LNCAP (cell line): ENCODE measurements at regions not wholly inside any gene's neighbourhood (a gene's known extent, or its start where the extent isn't known, plus 50 kb on each side); places are given as distances from the start of the nearest gene placed in this dataset.

ENCODE experiments used
- CTCF ChIP-seq: fragments of 450-650 bp; IDR thresholded peaks from 2 replicates; pipeline ENCODE4 v1.5.1; 2017; ENCODE audit warnings: mild to moderate bottlenecking

GRCh38 chr1:187514110-187514509 is 685.4 kb downstream of the PLA2G4A start:
- TF ChIP-seq CTCF = no peak

- no peak for TF ChIP-seq CTCF
Observed at GRCh38 chr1:187516874-187517273, 688.1 kb downstream of the PLA2G4A start.

- TF ChIP-seq CTCF = no peak
Observed at GRCh38 chr1:187517546-187517945, 688.8 kb downstream of the PLA2G4A start.

DNA sequence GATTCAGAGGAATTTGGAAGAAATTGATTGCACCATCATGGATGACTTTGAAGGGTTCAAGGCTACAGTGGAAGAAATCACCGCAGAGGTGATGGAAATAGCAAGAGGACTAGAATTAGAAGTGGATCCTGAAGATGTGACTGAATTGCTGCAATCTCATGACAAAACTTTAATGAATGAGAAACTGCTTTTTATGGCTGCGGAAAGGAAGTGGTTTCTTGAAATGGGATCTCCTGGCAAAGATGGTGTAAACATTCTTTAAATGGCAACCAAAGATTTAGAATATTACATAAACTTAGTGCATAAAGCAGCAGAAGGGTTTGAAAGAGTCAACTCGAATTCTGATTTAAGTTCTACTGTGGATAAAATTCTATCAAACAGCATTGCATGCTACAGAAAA is 698.6 kb downstream of the PLA2G4A start:
- no peak for TF ChIP-seq CTCF

DNA sequence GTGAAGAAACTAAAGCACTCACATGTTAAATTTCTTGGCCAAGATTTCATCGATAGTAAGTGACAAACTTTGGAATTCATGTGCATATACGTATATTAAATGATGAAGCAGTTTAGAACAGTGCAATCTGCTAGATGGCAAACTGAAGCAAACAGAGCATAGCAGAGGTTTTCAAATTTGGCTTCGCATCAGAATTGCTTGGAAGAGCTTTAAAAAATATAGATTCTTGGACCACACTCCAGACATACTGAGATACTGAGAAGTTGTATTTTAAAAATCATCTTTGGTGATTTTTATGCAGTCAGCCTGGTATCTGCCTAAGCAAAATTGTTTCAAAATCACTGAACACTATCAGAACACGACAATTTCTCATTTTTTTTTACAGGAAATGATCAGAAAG is 709.2 kb downstream of the PLA2G4A start:
- TF ChIP-seq CTCF = no peak

DNA sequence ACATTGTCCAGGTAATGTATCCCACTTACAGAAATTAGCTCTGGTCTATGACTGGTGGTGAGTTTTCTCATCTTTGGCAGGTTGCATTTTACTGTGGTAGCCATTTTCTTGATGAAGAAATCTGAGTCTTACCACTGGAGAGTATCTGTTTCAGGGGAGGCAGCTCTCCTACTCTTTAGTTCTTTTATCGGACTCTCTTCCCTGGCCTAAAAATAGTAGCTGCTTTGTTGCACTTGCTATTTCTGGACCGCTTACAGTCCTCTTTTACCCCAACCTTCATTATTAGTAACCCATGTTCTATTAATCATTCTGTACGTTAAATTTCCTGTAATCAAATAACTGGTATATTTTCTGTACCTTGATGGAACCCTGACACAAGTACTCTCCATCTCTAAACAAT is 720.8 kb downstream of the PLA2G4A start:
- TF ChIP-seq CTCF = no peak

DNA sequence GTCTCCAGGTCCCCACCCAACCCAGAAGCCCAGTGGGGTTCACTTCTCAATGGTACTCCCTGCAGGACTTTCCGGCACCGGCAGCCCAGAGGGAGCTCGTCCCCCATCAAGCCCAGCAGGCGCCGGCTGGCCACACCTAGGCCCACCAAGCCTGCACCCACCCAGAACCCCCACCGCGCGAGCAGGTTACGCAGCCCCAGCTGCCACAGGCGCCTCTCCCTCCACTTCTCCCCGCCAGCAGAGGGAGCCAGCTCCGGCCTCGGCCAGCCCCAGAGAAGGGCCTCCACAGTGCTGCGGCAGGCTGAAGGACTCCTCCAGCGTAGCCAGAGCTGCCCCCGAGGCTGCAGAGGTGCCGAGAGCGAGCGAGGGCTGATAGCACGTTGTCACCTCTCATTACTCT is 722.3 kb downstream of the PLA2G4A start:
- TF ChIP-seq CTCF = no peak

GRCh38 chr1:187563191-187563590 is 734.4 kb downstream of the PLA2G4A start:
- no peak for TF ChIP-seq CTCF
